ENCODE measurements at regions not wholly inside any gene's neighbourhood (a gene's known extent, or its start where the extent isn't known, plus 50 kb on each side); places are given as distances from the start of the nearest gene placed in this dataset.

DNA sequence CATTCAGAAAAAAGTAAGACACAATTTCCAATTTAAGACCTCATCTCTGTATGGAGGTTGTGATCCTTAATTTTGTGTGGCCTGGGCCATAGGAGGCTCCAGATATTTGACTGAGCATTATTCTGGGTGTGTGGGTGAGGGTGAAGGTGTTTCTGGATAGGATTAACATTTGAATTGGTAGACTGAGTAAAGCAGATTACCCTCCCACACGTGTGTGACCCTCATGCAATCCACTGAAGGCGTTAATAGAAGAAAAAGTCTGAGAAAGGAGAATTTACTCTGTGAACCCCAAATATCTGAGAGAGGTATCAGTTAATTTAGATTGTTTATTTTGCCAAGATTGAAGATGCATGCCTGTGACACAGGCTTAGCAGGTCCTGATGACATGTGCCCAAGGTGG, 328.0 kb upstream of the POT1 start:
- FAIRE-seq (no peak), ATAC-seq (no peak; the same call in 2 of the 3 replicates), DNase-seq (ENCODE audit: extremely low read depth in 1 of 4, low spot score in 3 of 4) (no peak)
- ChIA-PET POLR2A (no interaction called here), CTCF (ENCODE audit: low intra/inter-chr PET ratio) (no interaction called here)
- Histone ChIP-seq H3K4me3 (no peak overlapping the region), H4K20me1 (replicated peaks; ENCODE audit: control insufficient read depth, insufficient read depth, low read length) (no peaks in the 10 kb centered on the region), H3K9me3 (replicated peaks; ENCODE audit: control insufficient read depth, insufficient read depth, low read depth, low read length) (no peaks in the 10 kb centered on the region), H3K27me3 (ENCODE audit: control insufficient read depth in 2 of 2, insufficient read depth in 2 of 2, low read length in 2 of 2) (no peaks in the 10 kb centered on the region), H3K4me2 (ENCODE audit: insufficient read depth, low read length) (no peak overlapping the region), H3K9me1 (ENCODE audit: control insufficient read depth, insufficient read depth, low read length) (no peaks in the 10 kb centered on the region), H3K36me3 (ENCODE audit: control insufficient read depth, insufficient read depth, low read length) (no peaks in the 10 kb centered on the region), H2AFZ (ENCODE audit: low read depth, low read length) (peak overlapping the region; percentile 25; the same call in 1 of the 2 replicates), H3K4me1 (replicated peaks in 1 of 2; ENCODE audit: control insufficient read depth in 2 of 2, insufficient read depth in 2 of 2, low read length in 2 of 2) (no peaks in the 10 kb centered on the region; a peak in 1 of 5 replicates), H3K9ac (ENCODE audit: insufficient read depth in 1 of 2, low read depth in 2 of 2, low read length in 2 of 2) (no peak overlapping the region), H3K27ac (ENCODE audit: extremely low read depth, low read depth, low read length) (no peak overlapping the region), H3K79me2 (ENCODE audit: control insufficient read depth, insufficient read depth, low read length) (no peaks in the 10 kb centered on the region)
- BruUV-seq (replicated peaks) = no TSS peak
- in situ Hi-C loops (cut with MboI) = no loop called here
- intact Hi-C loops (cut with micrococcal nuclease) = no loop called here
- 13% methylated on average over 2 of the region's 2 CpGs for WGBS (ENCODE audit: insufficient coverage, low coverage, missing lambda C conversion rate)
- TF ChIP-seq, protein P1, sequence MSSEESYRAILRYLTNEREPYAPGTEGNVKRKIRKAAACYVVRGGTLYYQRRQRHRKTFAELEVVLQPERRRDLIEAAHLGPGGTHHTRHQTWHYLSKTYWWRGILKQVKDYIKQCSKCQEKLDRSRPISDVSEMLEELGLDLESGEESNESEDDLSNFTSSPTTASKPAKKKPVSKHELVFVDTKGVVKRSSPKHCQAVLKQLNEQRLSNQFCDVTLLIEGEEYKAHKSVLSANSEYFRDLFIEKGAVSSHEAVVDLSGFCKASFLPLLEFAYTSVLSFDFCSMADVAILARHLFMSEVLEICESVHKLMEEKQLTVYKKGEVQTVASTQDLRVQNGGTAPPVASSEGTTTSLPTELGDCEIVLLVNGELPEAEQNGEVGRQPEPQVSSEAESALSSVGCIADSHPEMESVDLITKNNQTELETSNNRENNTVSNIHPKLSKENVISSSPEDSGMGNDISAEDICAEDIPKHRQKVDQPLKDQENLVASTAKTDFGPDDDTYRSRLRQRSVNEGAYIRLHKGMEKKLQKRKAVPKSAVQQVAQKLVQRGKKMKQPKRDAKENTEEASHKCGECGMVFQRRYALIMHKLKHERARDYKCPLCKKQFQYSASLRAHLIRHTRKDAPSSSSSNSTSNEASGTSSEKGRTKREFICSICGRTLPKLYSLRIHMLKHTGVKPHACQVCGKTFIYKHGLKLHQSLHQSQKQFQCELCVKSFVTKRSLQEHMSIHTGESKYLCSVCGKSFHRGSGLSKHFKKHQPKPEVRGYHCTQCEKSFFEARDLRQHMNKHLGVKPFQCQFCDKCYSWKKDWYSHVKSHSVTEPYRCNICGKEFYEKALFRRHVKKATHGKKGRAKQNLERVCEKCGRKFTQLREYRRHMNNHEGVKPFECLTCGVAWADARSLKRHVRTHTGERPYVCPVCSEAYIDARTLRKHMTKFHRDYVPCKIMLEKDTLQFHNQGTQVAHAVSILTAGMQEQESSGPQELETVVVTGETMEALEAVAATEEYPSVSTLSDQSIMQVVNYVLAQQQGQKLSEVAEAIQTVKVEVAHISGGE (CRISPR knock-in tag; IDR thresholded peaks at IDR 0.05) = no peak
- TF ChIP-seq, protein P2, sequence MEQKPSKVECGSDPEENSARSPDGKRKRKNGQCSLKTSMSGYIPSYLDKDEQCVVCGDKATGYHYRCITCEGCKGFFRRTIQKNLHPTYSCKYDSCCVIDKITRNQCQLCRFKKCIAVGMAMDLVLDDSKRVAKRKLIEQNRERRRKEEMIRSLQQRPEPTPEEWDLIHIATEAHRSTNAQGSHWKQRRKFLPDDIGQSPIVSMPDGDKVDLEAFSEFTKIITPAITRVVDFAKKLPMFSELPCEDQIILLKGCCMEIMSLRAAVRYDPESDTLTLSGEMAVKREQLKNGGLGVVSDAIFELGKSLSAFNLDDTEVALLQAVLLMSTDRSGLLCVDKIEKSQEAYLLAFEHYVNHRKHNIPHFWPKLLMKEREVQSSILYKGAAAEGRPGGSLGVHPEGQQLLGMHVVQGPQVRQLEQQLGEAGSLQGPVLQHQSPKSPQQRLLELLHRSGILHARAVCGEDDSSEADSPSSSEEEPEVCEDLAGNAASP (IDR thresholded peaks at IDR 0.05) = no peak
- TF ChIP-seq KAT2B (IDR thresholded peaks at IDR 0.05; ENCODE audit: low read depth, low read length) = no peak
- no peak for TF ChIP-seq ZNF197 (CRISPR knock-in tag; IDR thresholded peaks at IDR 0.05; ENCODE audit: low read depth)
- no peak for TF ChIP-seq ZNF212 (CRISPR knock-in tag; IDR thresholded peaks at IDR 0.05)
- no peak for TF ChIP-seq ZNF436 (CRISPR knock-in tag; IDR thresholded peaks at IDR 0.05)
- no peak for TF ChIP-seq KAT8 (IDR thresholded peaks at IDR 0.05; ENCODE audit: low read depth)
- TF ChIP-seq ZNF133 (CRISPR knock-in tag; IDR thresholded peaks at IDR 0.05) = no peak
- no peak for TF ChIP-seq ZBTB8A (IDR thresholded peaks at IDR 0.05; ENCODE audit: partially characterized antibody)
- TF ChIP-seq SMARCC2 (IDR thresholded peaks at IDR 0.05; ENCODE audit: low read depth) = no peak
- TF ChIP-seq ZNF75A (CRISPR knock-in tag; IDR thresholded peaks at IDR 0.05) = no peak
- no peak for TF ChIP-seq ARHGAP35 (IDR thresholded peaks at IDR 0.05; ENCODE audit: partially characterized antibody)
- TF ChIP-seq, protein P3, sequence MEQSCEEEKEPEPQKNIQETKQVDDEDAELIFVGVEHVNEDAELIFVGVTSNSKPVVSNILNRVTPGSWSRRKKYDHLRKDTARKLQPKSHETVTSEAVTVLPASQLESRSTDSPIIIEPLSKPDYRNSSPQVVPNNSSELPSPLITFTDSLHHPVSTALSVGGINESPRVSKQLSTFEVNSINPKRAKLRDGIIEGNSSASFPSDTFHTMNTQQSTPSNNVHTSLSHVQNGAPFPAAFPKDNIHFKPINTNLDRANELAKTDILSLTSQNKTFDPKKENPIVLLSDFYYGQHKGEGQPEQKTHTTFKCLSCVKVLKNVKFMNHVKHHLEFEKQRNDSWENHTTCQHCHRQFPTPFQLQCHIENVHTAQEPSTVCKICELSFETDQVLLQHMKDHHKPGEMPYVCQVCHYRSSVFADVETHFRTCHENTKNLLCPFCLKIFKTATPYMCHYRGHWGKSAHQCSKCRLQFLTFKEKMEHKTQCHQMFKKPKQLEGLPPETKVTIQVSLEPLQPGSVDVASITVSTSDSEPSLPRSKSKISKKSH (CRISPR knock-in tag; IDR thresholded peaks at IDR 0.05) = no peak
- TF ChIP-seq, protein P4, sequence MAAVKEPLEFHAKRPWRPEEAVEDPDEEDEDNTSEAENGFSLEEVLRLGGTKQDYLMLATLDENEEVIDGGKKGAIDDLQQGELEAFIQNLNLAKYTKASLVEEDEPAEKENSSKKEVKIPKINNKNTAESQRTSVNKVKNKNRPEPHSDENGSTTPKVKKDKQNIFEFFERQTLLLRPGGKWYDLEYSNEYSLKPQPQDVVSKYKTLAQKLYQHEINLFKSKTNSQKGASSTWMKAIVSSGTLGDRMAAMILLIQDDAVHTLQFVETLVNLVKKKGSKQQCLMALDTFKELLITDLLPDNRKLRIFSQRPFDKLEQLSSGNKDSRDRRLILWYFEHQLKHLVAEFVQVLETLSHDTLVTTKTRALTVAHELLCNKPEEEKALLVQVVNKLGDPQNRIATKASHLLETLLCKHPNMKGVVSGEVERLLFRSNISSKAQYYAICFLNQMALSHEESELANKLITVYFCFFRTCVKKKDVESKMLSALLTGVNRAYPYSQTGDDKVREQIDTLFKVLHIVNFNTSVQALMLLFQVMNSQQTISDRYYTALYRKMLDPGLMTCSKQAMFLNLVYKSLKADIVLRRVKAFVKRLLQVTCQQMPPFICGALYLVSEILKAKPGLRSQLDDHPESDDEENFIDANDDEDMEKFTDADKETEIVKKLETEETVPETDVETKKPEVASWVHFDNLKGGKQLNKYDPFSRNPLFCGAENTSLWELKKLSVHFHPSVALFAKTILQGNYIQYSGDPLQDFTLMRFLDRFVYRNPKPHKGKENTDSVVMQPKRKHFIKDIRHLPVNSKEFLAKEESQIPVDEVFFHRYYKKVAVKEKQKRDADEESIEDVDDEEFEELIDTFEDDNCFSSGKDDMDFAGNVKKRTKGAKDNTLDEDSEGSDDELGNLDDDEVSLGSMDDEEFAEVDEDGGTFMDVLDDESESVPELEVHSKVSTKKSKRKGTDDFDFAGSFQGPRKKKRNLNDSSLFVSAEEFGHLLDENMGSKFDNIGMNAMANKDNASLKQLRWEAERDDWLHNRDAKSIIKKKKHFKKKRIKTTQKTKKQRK (IDR thresholded peaks at IDR 0.05; ENCODE audit: borderline replicate concordance, low read depth, low read length) = no peak
